Gastroesophageal sphincter (tissue), 4 donors: ENCODE measurements at regions not wholly inside any gene's neighbourhood (a gene's known extent, or its start where the extent isn't known, plus 50 kb on each side); places are given as distances from the start of the nearest gene placed in this dataset.

Experiments
- ATAC-seq: fragments of 150-250 bp; one replicate; pipeline ENCODE4 v1.9.1; 2016; ENCODE audit warnings: mild to moderate bottlenecking, moderate library complexity
- H3K27ac ChIP-seq, 4 donors: fragments of 200-600 bp; sonication (generic) in 3 of 4; 1 replicate in 3 of 4; 2 replicates in 1 of 4; pipeline ENCODE4 v1.5.1; 2016 to 2019
- H3K27me3 ChIP-seq: fragments of 200-600 bp; sonication (generic); one replicate; pipeline ENCODE4 v1.5.1; 2019
- H3K36me3 ChIP-seq, 2 donors: fragments of 200-600 bp; sonication (generic); one replicate each; pipeline ENCODE4 v1.5.1; 2019; ENCODE audit warnings: control low read depth in 1 of 2
- H3K4me1 ChIP-seq, 3 donors: fragments of 200-600 bp; sonication (generic); 1 replicate in 2 of 3; 2 replicates in 1 of 3; pipeline ENCODE4 v1.5.1; 2016 to 2019; ENCODE audit warnings: control low read depth in 2 of 3
- H3K4me3 ChIP-seq, 2 donors: fragments of 200-600 bp; sonication (generic); one replicate each; pipeline ENCODE4 v1.5.1; 2019; ENCODE audit warnings: mild to moderate bottlenecking in 1 of 2, moderate library complexity in 1 of 2
- H3K9me3 ChIP-seq, 3 donors: fragments of 200-600 bp; sonication (generic); one replicate each; pipeline ENCODE4 v1.5.1; 2017 to 2019; ENCODE audit warnings: control low read depth in 2 of 3
- EP300 ChIP-seq: sonication (generic); formaldehyde crosslinking; IDR thresholded peaks from one replicate; pipeline ENCODE4 v1.6.1; 2017; ENCODE audit warnings: antibody characterized with exemption, mild to moderate bottlenecking
- POLR2A ChIP-seq, 2 donors: fragments of 450-650 bp; IDR thresholded peaks; one replicate each; pipeline ENCODE4 v1.6.1; 2017; ENCODE audit warnings: antibody characterized with exemption in 2 of 2, mild to moderate bottlenecking in 2 of 2, moderate library complexity in 1 of 2
- POLR2AphosphoS5 ChIP-seq: sonication (generic); formaldehyde crosslinking; IDR thresholded peaks from one replicate; pipeline ENCODE4 v1.6.1; 2017; ENCODE audit warnings: antibody characterized with exemption
- WGBS, 2 donors: methylation state at CpG; one replicate each; pipeline ENCODE4 v1.1.5; 2018; ENCODE audit warnings: low coverage in 1 of 2; 5-methylcytosine and 5-hydroxymethylcytosine counted together
- TF ChIP-seq, protein P1 (sequence below), 4 experiments: fragments of 200-600 bp in 2 of 4; fragments of 450-650 bp in 2 of 4; sonication (generic) in 1 of 4; IDR thresholded peaks; one replicate each; pipeline ENCODE4 v1.5.1; 2017 to 2019; ENCODE audit warnings: antibody characterized with exemption in 4 of 4, mild to moderate bottlenecking in 2 of 4, moderate library complexity in 2 of 4

DNA sequence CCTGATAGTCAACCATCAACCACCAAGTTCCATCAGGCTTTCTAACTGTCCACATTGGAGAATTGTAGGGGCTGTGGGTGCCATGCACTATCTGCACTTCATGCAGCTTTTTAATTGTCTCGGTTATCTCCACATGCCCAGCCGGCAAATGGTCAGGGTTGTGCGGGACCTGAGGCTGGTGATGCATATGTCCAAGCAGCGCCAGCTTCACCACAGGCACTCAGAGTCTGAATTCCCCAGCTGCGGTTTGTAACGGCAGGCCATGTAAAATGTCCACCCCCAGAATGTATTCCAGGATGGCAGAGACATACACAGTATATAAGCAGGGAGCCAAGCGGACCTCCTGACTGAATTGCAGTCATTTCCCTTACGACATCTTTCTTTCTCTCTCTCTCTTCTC, 435.6 kb downstream of the DYNC2H1 start:
- no peak overlapping the region for H3K4me3 ChIP-seq
- 79 to 100% methylated on average over 3 to 5 of the region's 8 CpGs for WGBS, 2 donors
- no peak for ATAC-seq
- H3K4me1 ChIP-seq, result no peaks in the 10 kb centered on the region
- no peaks in the 10 kb centered on the region for H3K36me3 ChIP-seq
- TF ChIP-seq POLR2A (IDR thresholded peaks at IDR 0.05) (no peak), EP300 (no peak), POLR2AphosphoS5 (no peak)
- TF ChIP-seq, protein P1, sequence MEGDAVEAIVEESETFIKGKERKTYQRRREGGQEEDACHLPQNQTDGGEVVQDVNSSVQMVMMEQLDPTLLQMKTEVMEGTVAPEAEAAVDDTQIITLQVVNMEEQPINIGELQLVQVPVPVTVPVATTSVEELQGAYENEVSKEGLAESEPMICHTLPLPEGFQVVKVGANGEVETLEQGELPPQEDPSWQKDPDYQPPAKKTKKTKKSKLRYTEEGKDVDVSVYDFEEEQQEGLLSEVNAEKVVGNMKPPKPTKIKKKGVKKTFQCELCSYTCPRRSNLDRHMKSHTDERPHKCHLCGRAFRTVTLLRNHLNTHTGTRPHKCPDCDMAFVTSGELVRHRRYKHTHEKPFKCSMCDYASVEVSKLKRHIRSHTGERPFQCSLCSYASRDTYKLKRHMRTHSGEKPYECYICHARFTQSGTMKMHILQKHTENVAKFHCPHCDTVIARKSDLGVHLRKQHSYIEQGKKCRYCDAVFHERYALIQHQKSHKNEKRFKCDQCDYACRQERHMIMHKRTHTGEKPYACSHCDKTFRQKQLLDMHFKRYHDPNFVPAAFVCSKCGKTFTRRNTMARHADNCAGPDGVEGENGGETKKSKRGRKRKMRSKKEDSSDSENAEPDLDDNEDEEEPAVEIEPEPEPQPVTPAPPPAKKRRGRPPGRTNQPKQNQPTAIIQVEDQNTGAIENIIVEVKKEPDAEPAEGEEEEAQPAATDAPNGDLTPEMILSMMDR (IDR thresholded peaks at IDR 0.05), result no peak
- H3K9me3 ChIP-seq, result no peaks in the 10 kb centered on the region
- H3K27ac ChIP-seq, result no peak overlapping the region
- no peaks in the 10 kb centered on the region for H3K27me3 ChIP-seq

DNA sequence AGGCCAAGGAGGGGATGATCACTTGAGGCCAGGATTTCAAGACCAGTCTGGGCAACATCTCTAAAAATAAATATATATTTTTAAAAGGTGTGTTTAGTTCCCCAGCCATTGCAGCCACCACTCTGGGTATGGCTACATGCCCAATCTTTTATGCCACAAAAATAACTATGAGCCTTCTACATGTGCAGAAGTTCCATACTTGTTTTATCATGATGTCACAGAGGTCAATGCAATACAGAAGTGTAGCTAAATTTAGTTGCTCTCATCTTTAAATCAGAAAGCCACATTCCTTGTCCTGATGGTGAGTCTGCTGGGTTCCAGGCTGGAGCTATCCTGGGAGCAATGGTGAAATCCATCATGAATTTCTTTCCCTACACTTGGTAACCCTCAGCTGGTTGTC, 436.3 kb downstream of the DYNC2H1 start:
- H3K4me1 ChIP-seq, result no peaks in the 10 kb centered on the region
- H3K27me3 ChIP-seq, result no peaks in the 10 kb centered on the region
- TF ChIP-seq POLR2AphosphoS5, result no peak
- TF ChIP-seq EP300, result no peak
- TF ChIP-seq, protein P1 (IDR thresholded peaks at IDR 0.05), result no peak
- H3K36me3 ChIP-seq, result no peaks in the 10 kb centered on the region
- no peak overlapping the region for H3K4me3 ChIP-seq
- H3K27ac ChIP-seq, result no peak overlapping the region
- ATAC-seq, result no peak
- no peaks in the 10 kb centered on the region for H3K9me3 ChIP-seq

DNA sequence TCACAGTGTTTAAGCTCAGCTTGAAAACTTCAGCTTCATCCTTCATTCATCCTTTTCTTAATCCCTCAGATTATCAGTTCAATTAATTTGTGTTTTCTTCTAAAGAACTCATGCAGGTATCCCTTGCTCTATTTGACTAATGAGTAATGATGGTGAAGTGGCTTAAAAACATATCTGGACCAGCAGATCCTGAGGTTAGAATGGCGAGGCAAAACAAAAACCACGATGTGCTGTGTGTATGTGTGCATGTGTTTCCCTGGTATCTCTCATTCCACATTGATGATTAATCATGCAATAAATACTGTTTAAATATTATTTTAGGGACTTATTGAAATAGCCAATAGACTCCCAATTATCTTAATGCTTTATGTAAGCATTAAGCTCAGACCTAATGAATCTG, 437.0 kb downstream of the DYNC2H1 start:
- no peaks in the 10 kb centered on the region for H3K36me3 ChIP-seq
- no peak overlapping the region for H3K4me3 ChIP-seq
- no peak for TF ChIP-seq POLR2A (IDR thresholded peaks at IDR 0.05)
- H3K27ac ChIP-seq, result no peak overlapping the region
- no peaks in the 10 kb centered on the region for H3K27me3 ChIP-seq
- ATAC-seq, result no peak
- WGBS, 2 donors, result 70 to 77% methylated on average over 2 of the region's 2 CpGs
- H3K4me1 ChIP-seq, result no peaks in the 10 kb centered on the region
- no peaks in the 10 kb centered on the region for H3K9me3 ChIP-seq

DNA sequence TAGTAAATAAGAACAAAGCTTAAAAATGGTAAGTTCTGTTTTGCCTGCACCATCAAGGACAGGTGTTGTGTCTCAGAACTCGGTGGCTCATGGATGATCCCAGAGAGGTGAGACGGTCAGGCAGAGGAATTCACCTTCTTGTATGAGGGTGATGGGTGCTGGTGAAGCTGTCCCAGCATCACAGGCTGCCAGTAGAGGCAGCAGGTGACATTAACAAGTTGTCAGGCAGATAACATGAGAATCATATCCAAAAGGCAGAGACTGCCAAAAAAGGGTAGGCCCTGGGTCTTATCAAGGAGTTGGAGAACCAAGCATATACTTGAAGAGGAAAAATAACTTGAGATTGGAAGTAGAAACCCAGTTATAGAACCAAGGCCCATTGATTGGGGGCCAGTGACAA, 437.8 kb downstream of the DYNC2H1 start:
- no peak overlapping the region for H3K27ac ChIP-seq
- H3K4me1 ChIP-seq, result no peaks in the 10 kb centered on the region
- no peaks in the 10 kb centered on the region for H3K27me3 ChIP-seq
- no peaks in the 10 kb centered on the region for H3K9me3 ChIP-seq
- TF ChIP-seq EP300, result no peak
- TF ChIP-seq POLR2AphosphoS5, result no peak
- TF ChIP-seq, protein P1 (IDR thresholded peaks at IDR 0.05), result no peak
- no peak for TF ChIP-seq POLR2A (IDR thresholded peaks at IDR 0.05)
- H3K4me3 ChIP-seq, result no peak overlapping the region
- no peak for ATAC-seq
- 82 to 85% methylated on average over 2 of the region's 2 CpGs for WGBS, 2 donors
- no peaks in the 10 kb centered on the region for H3K36me3 ChIP-seq

DNA sequence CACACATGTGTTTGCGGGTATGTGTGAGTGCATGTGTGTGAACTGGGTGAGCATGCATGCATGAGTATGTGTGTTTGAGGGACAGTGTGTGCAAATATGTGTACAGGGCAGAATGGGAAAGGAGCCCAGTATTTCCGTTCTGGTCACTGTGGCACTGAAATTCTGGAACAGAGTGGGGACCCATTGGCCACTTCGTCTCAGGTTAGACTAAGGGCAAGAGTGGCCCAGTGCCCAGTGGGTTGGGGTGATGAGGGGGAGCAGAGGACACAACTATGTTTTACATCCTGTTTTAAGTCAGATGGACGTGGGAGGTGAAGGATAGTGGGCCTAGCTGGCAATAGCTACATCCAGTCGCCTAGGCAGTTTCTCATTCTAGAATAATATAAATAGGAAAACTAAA, 438.5 kb downstream of the DYNC2H1 start:
- 73 to 74% methylated on average over 4 to 5 of the region's 5 CpGs for WGBS, 2 donors
- H3K4me3 ChIP-seq, result no peak overlapping the region

More for the DNA sequence above, 438.5 kb downstream of the DYNC2H1 start:
- H3K4me1 ChIP-seq, result no peaks in the 10 kb centered on the region
- H3K9me3 ChIP-seq, result no peaks in the 10 kb centered on the region
- no peak overlapping the region for H3K27ac ChIP-seq
- TF ChIP-seq EP300 (no peak), POLR2AphosphoS5 (no peak), POLR2A (IDR thresholded peaks at IDR 0.05) (no peak)
- TF ChIP-seq, protein P1 (IDR thresholded peaks at IDR 0.05), result no peak
- no peaks in the 10 kb centered on the region for H3K36me3 ChIP-seq
- ATAC-seq, result no peak
- no peaks in the 10 kb centered on the region for H3K27me3 ChIP-seq
